ENCODE measurements at regions not wholly inside any gene's neighbourhood (a gene's known extent, or its start where the extent isn't known, plus 50 kb on each side); places are given as distances from the start of the nearest gene placed in this dataset.
"Not testable (repeated sequence)": the region's sequence is repeated elsewhere in the genome, so short reads cannot be mapped to it uniquely, and the experiment has no call there.

GRCh38 chr7:10343108-10343507 lies 630.6 kb upstream of the PHF14 start:
- DNase-seq, result no peak

DNA sequence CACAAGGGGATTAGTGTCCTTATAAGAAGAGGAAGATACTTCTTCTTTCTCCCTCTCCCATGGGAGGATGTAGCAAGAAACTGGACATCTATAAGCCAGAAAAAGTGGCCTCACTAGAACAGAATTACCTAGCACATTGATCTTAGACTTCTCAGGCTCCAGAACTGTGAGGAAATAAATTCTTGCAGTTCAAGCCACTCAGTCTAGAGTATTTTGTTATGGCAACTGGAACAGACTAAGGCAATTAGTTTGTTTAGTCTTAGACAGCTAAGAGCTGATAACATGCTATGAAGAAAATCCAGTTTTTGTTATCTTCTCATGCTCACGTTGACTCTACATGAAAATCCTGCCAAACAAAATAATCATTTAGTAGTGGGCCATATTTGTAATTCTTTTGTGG lies 627.6 kb upstream of the PHF14 start:
- no peak for DNase-seq

DNA sequence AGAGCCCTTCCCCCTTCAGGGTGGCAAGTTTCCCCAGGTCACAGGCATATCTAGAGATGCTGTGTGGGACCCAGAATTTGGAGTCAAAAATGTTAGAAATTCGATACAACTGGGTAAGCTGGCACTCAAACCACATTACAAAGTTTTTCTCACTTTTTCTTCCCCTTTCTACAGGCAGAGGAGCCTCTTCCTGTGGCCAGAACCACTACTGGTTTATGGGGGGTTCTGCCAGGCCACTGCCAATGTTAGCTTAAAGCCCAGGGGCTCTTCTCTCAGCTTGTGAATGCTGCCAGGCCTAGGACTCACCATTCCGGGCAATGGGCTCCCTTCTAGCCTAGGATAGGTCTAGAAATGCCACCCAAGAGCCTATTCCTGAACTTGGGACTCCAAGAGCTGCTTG lies 617.9 kb upstream of the PHF14 start:
- no peak for DNase-seq

GRCh38 chr7:10360050-10360449 lies 613.6 kb upstream of the PHF14 start:
- DNase-seq, result no peak

GRCh38 chr7:10401793-10402192 lies 571.9 kb upstream of the PHF14 start:
- no peak for DNase-seq

- DNase-seq, result no peak
These were observed 561.2 kb upstream of the PHF14 start for GRCh38 chr7:10412422-10413019.

DNA sequence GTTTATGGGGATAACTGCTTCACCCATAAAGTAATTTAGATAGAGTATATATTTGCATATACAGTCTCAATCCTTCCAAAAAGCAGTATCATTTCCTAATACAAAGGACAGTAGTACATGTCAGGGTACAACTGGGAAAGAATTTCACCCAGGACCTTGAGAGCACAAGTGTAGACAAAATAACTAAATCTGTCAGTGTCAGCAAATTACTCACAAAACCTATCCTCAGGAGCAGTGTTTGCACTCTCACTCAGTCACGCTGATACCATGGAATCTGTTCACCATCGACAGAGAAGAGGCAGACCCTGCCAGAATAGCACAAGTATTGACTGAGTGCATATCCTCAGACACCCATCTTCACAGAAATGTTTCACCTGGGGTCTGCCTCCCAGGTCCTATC lies 554.7 kb upstream of the PHF14 start:
- DNase-seq, result no peak

GRCh38 chr7:10429031-10429430 lies 544.6 kb upstream of the PHF14 start:
- no peak for DNase-seq

GRCh38 chr7:10429511-10429910 lies 544.2 kb upstream of the PHF14 start:
- DNase-seq, result no peak

- no peak for DNase-seq
These were observed 537.4 kb upstream of the PHF14 start for GRCh38 chr7:10436302-10436701.

- no peak for DNase-seq
These were observed 534.6 kb upstream of the PHF14 start for GRCh38 chr7:10439027-10439426.

GRCh38 chr7:10455936-10456335 lies 517.7 kb upstream of the PHF14 start:
- no peak for DNase-seq

DNA sequence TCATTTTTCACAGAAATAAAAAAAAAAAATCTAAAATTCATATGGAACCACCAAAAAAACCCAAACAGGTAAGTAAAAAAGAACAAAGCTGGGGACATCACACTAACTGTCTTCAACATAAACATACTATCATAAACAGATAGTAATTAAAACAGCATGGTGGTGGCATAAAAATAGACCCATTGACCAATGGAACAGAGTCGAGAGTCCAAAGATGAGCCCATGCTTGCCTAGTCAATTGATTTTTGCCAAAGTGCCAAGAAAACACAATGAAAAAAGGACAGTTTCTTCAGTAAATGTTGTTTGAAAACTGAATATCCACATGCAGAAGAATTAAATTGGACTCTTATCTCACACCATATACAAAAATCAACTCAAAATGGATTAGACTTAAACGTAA lies 513.2 kb upstream of the PHF14 start:
- no peak for DNase-seq

- DNase-seq, result no peak
These were observed 510.0 kb upstream of the PHF14 start for GRCh38 chr7:10463701-10464100.

- DNase-seq, result not testable (repeated sequence)
These were observed 508.1 kb upstream of the PHF14 start for GRCh38 chr7:10465536-10465935.

DNA sequence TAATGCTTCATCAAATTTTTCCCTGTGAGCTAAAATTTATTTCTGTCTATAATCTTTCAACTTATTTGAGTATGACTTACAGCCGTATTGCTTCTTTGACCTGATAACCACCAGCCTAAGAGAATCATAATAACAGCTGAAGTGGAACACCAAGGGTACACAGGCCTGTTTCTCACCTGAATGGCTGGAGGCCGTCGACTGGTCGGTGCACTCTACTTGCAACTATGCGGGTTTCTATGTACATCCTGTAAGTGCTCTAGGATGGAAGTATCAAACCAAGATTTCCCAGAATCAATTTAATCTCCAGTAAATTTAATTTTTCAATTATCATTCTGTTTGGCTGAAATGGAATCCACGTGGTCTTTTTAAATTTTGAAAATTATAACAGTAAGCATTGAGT lies 504.8 kb upstream of the PHF14 start:
- DNase-seq, result no peak

DNA sequence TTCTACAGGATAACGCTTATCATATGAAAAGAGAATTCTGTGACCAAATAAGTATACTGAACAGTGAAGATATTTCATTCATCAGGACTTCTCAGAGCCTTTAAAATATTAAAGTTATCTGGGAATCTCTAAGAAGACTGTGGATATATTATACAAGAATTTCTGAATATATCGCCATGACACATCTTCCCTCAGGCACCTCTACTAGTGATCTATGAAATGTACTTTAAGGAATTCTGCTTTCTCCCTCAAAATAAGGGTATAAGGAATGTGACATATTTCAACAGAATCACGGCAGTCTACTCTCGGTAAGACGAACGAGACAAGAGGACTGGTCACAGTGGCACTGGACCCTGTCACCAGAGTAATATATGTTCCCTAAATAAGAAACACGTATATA lies 504.2 kb upstream of the PHF14 start:
- DNase-seq, result no peak

- DNase-seq, result no peak
These were observed 502.2 kb upstream of the PHF14 start for GRCh38 chr7:10471280-10472058.

GRCh38 chr7:10472115-10472514 lies 501.6 kb upstream of the PHF14 start:
- DNase-seq, result no peak

GRCh38 chr7:10473569-10473968 lies 500.1 kb upstream of the PHF14 start:
- DNase-seq, result no peak

DNA sequence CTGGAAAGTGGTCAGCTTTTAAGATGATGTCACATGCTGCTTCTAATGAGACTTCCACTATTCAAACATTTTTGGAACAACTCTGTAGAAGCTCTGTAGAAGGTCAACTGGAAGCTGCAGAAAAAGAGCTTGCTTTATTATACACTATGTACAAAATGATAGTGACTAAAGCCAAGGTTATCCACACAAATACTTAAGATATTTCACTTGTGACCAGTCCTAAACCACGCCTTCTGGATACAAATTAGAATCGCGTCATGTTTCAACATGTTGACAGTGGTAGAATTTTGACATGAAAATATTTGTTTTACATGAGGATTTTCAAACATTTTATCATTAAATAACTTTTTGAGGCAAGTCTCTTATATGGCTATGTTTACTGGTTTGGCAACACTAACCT lies 499.6 kb upstream of the PHF14 start:
- peak; percentile 31 for DNase-seq

GRCh38 chr7:10475940-10476641 lies 497.6 kb upstream of the PHF14 start:
- no peak for DNase-seq

- no peak for DNase-seq
These were observed 497.0 kb upstream of the PHF14 start for GRCh38 chr7:10476642-10477041.

- no peak for DNase-seq
These were observed 490.0 kb upstream of the PHF14 start for GRCh38 chr7:10483671-10484070.

All from HCEC 1CT (cell line).